HG03469 (cell line): ENCODE measurements at regions not wholly inside any gene's neighbourhood (a gene's known extent, or its start where the extent isn't known, plus 50 kb on each side); places are given as distances from the start of the nearest gene placed in this dataset.

Source experiments
- ATAC-seq: cut with Tn5 transposase; IDR thresholded peaks from one replicate; pipeline ENCODE4 v1.9.1; 2021; ENCODE audit warnings: mild to moderate bottlenecking, moderate library complexity, moderate number of reproducible peaks; ENCODE audit not compliant: unreplicated experiment

DNA sequence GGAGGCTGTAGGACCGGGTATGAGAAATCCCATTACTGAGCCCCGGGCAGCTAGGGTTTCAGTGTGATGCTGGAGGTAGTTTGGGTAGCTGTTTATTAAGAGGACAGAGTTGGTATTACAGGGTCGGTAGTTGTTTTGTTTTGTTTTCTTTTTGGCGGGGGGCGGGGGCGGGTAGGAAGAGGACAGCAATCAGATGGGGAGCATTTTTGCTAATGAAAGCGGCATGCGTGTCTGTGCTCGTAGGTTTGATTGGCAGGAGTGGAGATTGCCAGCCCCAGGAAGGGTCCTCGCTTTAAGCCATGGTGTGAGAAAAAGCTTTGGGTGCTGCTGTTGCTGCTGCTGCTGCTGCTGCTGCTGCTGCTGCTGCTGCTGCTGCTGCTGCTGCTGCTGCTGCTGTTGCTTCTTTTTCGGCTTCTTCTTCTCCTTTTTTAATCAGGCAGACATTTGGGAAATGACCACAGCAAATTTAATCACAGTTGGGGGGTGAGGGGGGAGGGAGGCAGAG is 498.5 kb upstream of the ZFHX3 start:
- ATAC-seq, result no peak

DNA sequence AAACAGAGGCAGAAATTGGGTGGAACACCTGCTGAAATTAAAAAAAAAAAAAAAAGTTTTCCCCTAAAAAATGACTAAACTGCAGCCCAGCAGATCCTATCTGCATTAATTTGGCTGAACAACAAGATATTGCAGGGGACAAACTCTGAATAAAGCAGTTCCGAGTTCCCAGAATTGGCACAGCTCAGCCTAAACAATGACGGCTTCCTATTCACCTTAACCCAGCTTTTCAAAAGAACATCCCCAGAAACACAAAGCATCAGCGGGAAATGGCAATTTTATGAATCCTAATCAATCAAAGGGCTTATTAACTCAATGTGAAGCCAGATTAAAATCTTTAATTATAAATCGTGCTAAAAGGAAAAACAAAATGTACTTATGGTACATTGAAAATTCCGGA is 497.8 kb upstream of the ZFHX3 start:
- ATAC-seq, result no peak

DNA sequence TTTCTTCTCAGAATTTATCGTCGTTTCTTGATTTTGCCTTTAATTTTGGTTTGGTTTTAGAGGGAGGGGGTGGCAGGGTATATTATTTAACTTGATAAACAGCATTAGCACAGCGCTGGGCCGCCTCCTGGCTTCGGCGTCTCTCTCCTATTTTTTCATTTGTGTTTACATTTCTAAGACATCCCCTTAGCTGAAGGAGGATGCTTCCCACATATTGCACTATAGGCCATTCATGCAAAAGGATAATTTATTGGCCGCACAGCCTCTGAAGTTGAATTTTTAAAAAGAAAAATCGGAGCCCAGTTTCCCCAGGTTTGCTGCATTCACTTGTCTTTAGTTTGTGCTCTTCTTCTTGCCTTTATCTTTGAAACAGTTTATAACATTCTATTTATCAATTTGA is 497.4 kb upstream of the ZFHX3 start:
- ATAC-seq, result no peak

DNA sequence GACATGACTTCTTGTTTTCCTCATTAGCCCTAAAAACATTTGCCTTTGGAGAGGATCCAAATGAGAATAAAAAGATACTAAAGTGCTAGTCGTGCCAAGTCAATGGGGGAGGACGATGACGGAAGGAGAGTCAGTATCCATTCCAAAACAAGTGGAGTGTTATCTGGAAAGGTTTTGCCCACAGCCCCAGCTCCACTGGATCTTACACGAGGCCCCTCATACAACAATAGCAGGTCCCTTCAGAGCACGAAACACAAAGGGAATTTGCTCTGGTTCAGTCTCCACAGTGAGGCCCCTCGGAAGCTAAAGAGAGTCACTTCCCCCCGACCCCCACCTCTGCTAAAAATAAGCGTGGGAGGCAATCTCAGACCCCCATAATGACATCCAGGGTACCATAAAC is 496.9 kb upstream of the ZFHX3 start:
- ATAC-seq, result no peak

DNA sequence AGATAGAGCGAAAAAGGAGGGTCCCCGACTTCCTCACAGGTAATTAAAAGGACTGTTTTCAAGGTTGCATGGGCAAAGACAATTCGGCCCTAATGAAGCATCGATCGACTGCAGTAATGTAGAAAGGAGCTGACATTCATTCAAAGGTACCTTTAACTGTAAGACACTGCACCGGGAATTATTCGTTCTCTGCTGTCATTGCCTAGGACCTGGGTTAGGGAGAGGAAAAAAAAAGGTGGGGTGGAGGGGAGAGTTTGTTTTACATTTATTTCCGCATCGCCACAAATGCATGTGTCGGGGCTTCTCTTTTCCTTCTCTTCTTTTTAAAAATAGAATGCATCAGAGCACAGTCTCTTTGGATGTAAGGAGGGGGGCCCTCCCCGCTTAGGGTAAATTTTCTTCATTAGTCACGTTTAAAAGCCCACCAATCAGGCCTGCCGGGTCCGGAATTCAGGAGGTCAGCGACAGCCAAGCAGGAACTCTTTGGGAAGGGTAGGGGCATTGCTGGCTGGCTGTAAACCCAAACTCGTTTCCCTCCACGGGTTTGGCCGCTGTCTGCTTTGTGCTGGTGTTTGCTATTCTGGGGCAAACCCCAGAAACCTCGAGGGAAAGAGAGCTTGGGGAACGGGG is 496.2 kb upstream of the ZFHX3 start:
- no peak for ATAC-seq

DNA sequence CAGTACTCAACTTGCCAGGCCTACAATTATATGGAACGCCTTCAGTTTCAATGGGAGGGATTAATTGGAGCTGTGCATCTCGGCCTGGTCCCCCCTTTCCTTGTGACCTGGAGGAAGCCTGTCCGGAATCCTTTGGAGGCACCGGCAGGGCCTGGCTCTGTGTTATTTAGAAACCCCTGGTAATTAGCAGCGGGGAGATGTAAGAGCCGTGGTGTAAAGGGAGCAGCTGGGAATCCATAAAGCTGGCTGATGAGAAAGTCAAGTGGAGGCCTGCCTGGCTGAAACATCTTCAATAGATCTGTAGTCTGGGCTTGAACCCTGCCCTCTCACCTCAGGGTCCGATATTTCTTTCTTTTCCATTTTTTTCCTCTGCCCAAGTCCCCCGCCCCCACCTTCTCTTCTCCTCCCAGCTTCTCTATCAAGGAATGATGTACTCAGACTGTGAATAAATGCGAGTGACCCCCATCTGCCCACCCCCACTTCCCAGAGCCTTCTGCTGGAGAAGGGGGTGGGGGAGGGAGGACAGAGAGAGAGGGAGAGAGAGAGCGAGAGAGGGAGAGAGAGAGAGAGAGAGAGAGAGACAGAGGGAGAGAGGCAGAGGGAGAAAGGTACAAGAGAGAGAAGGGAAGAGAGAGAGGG is 495.5 kb upstream of the ZFHX3 start:
- no peak for ATAC-seq

DNA sequence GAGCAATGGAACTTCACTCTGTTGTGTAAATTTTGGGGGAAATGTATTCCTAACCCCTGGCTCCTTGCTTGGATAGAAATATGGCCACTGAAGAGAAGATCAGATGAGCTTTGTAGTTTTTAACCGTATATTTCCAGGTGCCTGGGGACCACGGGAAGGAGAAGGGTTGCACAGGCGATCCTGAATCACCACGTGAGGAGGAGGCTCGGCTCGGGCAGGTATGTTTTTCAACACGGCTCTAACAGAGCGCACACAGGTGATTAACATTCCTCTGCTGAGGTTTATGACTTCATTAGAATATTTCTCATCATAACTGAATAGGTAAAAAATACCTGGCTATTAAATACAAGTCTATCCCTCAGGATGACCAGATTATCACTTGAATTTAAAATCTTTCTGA is 495.0 kb upstream of the ZFHX3 start:
- no peak for ATAC-seq

DNA sequence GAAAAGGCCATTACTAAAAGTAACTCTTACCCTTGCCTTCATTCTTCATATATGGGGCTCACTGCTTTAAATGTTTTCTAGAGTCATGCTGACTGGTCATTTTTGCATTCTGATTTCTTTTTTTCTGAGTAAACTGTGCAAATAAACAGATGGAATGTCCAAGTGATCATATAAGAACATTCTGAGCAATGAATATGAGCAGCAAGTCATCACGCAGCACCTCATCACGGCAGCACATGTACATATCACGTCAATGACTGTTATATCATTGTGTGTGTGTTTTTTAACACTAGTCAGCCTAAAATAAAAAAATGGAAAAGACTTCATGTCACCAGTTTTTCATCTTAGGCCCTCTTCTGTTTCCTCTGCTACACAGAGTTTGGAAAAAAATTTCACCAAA is 490.0 kb upstream of the ZFHX3 start:
- no peak for ATAC-seq

DNA sequence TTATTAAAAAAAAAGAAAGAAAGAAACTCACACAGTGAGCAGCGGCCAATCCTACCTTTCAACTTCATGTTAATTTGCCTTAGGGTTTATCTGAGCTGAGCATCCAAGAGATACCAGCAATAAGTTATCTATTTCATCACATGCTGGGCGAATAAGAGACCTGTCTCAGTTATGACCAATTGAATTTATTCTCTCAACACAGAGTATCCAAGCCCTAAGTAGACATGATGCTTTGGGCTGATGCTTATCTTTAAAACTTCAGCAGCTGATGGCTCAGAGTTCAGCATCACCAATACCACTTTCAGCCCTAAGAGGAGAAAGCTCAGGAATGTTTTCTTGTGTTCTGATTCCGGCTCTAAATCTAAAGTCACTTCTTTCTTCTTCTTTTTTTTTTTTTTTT is 489.0 kb upstream of the ZFHX3 start:
- no peak for ATAC-seq

DNA sequence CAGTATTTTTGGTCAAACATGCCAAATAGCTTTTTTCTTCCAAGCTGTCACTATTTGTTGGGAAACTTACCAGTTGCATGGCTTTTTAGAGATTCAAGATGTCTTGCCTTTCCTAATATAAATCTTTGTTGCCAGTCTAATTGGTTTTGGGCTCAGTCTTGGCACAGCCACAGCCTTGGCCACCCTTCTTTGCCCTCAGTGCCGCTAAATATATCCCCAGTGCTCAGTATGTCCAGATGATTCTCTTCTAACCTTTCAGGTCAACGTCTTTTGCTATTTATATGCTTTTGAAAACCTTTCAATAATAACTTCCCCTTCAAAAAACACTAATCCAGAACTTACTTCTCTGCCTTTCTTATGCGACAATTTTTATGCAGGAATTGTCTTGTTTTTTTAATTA is 483.1 kb upstream of the ZFHX3 start:
- ATAC-seq, result no peak

DNA sequence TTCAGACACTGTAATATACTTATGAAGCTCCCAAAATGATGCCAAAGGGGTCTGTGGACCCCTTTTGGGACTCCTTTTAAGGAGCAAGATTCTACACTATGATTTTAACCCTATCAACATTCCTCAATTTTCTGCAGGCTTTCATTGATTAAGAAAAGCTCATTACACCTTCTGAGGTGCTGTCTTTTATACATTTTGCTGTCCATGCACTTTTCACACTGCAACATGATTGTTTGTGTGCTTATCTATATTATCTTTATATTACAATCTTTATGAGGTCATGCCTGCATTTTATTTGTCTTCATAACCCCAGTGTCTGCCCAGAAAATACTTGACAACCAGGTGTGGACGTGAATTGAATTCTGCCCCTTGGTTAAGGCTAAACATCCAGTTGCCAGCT is 482.6 kb upstream of the ZFHX3 start:
- no peak for ATAC-seq

DNA sequence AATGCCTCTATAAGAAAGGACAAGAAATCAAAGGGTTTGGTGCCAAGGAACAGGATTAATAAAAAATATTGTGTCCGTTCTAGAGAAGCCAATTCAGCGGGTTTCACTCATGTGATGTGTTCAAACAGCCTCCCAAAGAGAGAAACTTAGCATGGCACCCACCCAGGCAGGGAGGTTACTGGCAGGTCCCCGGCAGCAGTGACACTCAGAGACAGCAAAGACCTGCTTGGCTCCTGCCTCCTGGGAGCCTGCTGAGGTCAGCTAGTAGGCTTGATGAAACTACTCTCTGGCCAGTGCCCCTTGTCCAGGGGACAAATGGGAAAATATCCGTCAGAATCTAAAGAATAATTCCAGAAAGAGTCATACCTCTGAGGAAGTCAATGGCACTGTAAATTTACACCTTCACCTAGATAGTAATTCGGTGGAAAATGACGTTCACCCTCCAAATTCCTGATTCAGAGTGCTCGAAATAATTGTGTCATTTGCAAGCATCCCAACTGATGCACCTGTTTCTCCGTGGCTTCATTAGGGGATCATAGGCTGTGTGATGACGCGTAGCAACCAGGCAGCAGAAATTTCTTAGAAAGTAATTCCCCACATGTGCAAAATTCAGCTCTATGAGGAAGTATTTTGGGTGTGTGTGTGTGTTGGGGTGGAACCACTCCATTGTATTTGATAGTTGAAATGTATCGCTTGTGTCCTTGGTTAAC is 481.5 kb upstream of the ZFHX3 start:
- ATAC-seq, result no peak

DNA sequence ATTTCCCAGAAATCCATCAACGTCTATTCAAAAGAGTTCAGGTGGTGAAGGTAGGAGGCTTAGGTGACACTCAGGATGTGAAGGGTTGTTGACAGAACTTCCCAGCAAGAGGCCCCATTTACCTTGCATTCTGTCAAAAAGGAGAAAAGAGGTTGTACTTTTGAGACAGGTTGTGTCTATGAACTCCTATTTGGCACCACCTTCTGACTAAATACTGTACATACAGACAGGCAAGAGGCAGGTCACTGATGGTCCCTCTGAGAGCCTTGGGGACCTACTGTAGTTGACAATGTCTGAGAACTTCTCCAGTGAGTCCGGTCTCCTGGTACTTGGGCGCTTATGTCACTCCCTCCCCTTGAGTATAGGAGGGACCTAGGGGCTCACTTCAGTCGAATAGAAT is 479.3 kb upstream of the ZFHX3 start:
- no peak for ATAC-seq

DNA sequence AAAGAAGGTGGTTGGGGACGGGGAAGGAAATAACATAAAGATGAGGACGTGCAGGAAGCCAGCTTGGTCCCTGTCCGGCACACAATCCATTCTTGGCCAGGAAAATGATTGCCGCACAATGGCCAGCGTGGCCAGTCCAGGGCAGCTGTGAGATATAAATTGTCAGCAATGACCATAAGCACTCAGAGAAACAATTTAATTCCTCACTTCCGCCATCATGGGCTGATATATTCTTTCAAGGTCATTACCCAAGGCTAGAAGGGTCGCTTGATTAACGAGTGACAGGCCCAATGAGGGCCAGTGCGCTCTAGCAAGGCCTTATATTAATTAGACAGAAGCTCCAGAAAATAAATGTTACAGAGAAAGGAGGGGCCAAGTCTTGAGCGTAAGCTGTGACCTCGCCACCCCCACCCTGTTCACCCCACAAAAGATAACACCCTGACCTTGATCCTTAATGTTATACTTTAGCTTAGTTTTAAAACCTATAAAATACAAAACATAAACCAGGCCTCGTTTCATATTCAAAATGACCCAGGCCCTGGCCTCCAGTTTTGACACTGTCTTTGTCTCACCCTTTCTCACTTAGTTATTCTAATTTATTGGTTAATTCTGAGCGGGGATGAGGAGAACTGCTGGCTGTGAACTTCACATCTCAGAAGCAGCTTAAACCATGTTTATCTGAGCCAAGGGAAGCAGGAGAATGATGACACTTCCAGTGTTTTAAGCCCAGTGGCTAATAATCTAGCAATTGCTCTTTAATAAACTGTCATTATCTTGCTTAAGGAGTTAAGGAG is 478.3 kb upstream of the ZFHX3 start:
- no peak for ATAC-seq

DNA sequence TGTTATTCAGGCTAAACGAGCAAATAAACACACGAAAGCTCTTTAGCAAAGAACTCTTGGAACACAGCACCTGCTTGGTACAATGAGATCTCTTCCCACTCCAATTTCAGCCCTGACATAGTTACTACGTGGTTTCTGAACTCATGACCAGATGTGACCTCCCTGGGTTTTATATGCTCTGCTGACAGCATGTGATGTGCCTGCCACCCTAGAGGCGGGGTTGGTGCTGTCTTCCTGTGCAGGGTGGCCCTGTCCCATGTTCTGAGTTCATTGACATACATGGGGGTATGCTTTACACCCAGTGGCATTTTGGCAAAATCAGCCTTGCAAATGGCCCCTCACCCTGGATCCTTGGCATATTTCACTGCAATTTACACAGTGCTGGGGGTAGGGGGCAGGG is 475.3 kb upstream of the ZFHX3 start:
- ATAC-seq, result no peak

DNA sequence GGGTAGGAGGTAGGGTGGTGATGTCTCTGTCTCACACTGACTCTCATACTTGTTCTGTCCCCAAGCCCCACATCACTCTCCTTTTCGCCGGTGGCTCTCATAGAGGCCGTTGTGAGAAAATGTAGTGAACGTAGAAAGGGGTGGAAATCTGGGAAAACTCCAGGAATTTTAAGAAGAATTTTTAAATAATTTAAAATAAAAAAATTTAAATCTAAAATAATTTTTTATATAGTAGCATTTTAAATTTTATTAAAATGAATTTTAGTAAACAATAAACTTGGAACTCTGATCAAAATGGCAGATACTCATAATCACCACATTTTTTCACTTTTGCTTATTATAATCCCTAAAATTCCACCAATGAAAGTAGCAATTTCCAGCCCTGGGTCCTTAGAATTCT is 473.6 kb upstream of the ZFHX3 start:
- ATAC-seq, result no peak

DNA sequence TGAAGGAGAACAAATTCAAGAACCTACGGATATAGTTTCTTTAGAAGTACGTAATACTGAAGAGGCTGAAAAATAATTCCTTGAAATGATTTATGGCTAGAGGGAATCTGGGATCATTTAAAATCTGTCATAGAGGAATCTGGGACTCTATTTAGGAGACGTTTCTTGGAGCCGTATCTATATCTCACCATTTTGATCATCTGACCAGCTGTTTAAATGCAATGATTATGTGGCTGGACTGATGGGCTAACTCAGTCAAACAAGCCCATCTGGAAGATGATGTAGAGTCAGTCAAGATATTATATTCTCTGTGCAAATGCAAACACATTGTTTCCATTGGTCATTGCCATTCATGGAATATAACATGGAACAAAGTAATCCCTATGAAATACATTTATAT is 467.7 kb upstream of the ZFHX3 start:
- ATAC-seq, result no peak

DNA sequence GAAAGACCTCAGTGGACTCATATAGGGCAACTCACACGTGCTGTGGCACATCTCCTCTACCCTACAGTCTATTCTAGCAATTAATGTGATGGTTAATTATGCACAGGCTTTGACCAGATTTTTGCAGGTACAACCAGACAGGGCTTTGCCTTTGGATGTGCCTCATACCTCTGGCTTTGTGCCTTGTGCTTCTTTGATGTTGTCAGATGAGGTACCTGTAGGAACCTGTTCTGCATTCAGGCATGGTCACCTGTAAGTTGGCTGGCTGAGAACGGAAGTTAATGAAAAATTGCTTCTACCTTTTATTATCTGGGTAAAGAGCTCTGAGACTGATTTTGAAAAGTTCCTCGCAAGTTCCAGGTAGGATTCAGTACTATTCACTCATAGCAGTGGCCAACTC is 462.9 kb upstream of the ZFHX3 start:
- ATAC-seq, result no peak

DNA sequence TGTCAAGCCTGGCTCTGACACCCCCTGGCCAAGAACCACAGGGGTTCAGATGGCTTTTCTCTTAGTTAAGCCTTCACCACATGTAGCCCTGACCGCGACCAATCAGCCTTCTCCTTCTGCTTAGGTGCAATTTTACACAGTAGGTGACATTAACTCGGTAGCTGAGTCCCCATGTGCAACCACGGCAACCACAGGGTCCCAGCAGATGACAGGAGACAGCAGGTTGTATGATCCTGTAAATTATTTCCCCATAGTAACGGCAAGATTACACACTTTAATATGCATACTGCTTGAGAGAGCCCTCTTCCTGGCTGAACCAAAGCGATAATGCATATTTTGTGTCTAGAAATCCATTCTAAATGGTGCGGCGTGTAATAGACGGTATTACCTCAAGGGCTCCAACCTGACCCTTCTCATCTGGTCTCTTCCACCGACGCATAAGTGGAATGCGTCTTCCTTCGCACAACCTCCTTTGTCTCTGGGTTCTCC is 458.7 kb upstream of the ZFHX3 start:
- no peak for ATAC-seq

DNA sequence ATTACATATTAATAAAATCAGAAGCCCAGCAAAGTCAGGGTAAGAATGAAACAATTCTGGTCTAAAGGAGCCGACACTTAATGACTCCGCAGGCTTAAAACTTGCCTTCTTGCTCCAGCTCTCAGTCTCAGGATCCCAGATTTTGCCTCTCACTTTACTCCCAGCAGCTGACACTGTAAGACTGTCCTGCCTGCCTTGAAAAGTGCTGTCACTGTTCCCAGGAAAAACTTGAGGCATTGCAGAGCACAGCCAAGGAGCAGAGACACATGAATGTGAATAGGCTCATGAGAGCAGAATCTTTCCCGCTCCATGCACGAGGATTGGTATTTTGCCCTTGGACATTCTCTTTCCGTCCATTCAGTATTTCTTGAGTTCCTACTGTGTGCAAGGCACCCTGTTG is 457.6 kb upstream of the ZFHX3 start:
- ATAC-seq, result no peak
